HL-60 (cell line): ENCODE measurements at regions not wholly inside any gene's neighbourhood (a gene's known extent, or its start where the extent isn't known, plus 50 kb on each side); places are given as distances from the start of the nearest gene placed in this dataset.

Experiments
- DNase-seq, 2 experiments: peaks; one replicate each; pipeline ENCODE4 v3.0.0-alpha.2; 2010 to 2020; ENCODE audit warnings: low read depth in 1 of 2, low spot score in 1 of 2
- H3K27ac ChIP-seq: fragments of 250-450 bp; sonication (Bioruptor Pico); replicated peaks from 2 replicates; pipeline ENCODE4 v1.5.1; 2020; ENCODE audit warnings: mild to moderate bottlenecking, moderate library complexity
- H3K27me3 ChIP-seq: fragments of 250-450 bp; sonication (Bioruptor Pico); 2 replicates; pipeline ENCODE4 v1.5.1; 2021; ENCODE audit warnings: mild to moderate bottlenecking, moderate library complexity; ENCODE audit not compliant: insufficient read depth, poor library complexity, severe bottlenecking
- H3K4me3 ChIP-seq: replicated peaks from 2 replicates; pipeline ENCODE4 v1.5.1; 2011; ENCODE audit warnings: mild to moderate bottlenecking, control low read depth, low read length; ENCODE audit not compliant: insufficient read depth
- GABPA ChIP-seq: IDR thresholded peaks from 2 replicates; pipeline ENCODE4 v1.6.1; 2012; ENCODE audit warnings: low read depth
- POLR2AphosphoS5 ChIP-seq: IDR thresholded peaks from 2 replicates; pipeline ENCODE4 v1.6.1; 2012; ENCODE audit warnings: low read depth
- SPI1 ChIP-seq: IDR thresholded peaks from 2 replicates; pipeline ENCODE4 v1.6.1; 2012; ENCODE audit warnings: low read depth, mild to moderate bottlenecking, borderline replicate concordance
- TF ChIP-seq, protein P1 (sequence below): IDR thresholded peaks from one replicate; pipeline ENCODE4 v1.5.1; 2011; ENCODE audit warnings: low read length, control low read depth, inconsistent platforms; ENCODE audit not compliant: insufficient read depth
- TF ChIP-seq, protein P2 (sequence below): IDR thresholded peaks from 2 replicates; pipeline ENCODE4 v1.6.1; 2012; ENCODE audit warnings: low read depth; ENCODE audit not compliant: insufficient replicate concordance

DNA sequence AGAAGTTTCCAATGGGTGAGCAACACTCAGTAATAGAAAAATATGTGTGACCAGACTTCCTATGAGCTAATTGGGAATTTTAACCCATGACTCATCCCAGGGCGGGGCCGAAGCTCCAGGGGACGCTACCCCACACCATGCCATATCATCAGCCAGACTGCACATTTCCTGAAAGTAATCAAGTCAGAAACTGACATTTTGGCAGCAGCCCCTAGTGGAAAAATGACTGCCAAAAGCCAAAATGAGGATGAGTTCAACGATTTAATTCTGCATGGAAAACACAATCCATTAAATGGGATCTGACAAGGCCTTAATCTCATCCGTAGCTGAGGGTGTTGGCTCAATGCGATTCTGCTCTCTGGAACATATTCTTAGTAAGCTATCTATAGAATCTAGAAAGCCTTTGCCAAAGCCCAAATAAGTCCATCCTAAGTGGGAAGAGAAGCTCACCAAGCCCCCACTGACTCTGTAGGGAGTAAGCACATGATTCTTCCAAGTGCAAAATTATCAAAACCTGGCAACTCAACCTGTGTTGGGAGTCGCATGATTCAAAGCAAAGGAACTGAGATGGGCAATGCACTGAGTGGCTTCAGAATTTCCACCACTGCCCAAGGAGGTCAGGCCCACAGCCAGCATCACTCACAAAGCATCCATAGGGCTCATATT is 93.1 kb upstream of the PDE1C start:
- no peak overlapping the region for H3K27ac ChIP-seq
- DNase-seq = no peak
- H3K4me3 ChIP-seq = no peak overlapping the region
- TF ChIP-seq, protein P1, sequence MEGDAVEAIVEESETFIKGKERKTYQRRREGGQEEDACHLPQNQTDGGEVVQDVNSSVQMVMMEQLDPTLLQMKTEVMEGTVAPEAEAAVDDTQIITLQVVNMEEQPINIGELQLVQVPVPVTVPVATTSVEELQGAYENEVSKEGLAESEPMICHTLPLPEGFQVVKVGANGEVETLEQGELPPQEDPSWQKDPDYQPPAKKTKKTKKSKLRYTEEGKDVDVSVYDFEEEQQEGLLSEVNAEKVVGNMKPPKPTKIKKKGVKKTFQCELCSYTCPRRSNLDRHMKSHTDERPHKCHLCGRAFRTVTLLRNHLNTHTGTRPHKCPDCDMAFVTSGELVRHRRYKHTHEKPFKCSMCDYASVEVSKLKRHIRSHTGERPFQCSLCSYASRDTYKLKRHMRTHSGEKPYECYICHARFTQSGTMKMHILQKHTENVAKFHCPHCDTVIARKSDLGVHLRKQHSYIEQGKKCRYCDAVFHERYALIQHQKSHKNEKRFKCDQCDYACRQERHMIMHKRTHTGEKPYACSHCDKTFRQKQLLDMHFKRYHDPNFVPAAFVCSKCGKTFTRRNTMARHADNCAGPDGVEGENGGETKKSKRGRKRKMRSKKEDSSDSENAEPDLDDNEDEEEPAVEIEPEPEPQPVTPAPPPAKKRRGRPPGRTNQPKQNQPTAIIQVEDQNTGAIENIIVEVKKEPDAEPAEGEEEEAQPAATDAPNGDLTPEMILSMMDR = no peak
- TF ChIP-seq POLR2AphosphoS5 (no peak), GABPA (no peak), SPI1 (no peak)
- TF ChIP-seq, protein P2, sequence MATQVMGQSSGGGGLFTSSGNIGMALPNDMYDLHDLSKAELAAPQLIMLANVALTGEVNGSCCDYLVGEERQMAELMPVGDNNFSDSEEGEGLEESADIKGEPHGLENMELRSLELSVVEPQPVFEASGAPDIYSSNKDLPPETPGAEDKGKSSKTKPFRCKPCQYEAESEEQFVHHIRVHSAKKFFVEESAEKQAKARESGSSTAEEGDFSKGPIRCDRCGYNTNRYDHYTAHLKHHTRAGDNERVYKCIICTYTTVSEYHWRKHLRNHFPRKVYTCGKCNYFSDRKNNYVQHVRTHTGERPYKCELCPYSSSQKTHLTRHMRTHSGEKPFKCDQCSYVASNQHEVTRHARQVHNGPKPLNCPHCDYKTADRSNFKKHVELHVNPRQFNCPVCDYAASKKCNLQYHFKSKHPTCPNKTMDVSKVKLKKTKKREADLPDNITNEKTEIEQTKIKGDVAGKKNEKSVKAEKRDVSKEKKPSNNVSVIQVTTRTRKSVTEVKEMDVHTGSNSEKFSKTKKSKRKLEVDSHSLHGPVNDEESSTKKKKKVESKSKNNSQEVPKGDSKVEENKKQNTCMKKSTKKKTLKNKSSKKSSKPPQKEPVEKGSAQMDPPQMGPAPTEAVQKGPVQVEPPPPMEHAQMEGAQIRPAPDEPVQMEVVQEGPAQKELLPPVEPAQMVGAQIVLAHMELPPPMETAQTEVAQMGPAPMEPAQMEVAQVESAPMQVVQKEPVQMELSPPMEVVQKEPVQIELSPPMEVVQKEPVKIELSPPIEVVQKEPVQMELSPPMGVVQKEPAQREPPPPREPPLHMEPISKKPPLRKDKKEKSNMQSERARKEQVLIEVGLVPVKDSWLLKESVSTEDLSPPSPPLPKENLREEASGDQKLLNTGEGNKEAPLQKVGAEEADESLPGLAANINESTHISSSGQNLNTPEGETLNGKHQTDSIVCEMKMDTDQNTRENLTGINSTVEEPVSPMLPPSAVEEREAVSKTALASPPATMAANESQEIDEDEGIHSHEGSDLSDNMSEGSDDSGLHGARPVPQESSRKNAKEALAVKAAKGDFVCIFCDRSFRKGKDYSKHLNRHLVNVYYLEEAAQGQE = no peak
- H3K27me3 ChIP-seq = no peaks in the 10 kb centered on the region

DNA sequence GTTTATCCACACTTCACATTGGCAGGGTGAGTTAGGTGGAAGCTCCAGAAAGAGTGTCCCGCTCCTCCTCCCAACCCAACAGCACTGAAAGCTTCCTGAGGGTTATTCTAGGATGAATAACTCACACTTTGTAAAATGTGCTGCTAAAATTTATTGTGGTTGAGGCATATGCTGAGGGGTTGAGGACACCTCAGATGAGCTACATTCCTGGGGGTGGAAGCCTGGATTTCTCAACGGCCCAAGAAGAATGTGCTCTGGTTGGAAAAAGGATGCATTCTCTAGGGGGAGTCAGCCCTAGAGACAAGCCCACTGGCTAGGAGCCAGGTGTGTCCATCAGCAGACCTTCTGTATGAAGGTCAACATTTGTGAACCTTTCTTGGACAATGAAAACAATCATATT is 91.5 kb upstream of the PDE1C start:
- no peak for DNase-seq
- Histone ChIP-seq H3K4me3 (no peak overlapping the region), H3K27ac (no peak overlapping the region), H3K27me3 (no peaks in the 10 kb centered on the region)
- no peak for TF ChIP-seq SPI1
- TF ChIP-seq POLR2AphosphoS5 = no peak
- TF ChIP-seq, protein P1 = no peak
- TF ChIP-seq, protein P2 = no peak
- TF ChIP-seq GABPA = no peak

DNA sequence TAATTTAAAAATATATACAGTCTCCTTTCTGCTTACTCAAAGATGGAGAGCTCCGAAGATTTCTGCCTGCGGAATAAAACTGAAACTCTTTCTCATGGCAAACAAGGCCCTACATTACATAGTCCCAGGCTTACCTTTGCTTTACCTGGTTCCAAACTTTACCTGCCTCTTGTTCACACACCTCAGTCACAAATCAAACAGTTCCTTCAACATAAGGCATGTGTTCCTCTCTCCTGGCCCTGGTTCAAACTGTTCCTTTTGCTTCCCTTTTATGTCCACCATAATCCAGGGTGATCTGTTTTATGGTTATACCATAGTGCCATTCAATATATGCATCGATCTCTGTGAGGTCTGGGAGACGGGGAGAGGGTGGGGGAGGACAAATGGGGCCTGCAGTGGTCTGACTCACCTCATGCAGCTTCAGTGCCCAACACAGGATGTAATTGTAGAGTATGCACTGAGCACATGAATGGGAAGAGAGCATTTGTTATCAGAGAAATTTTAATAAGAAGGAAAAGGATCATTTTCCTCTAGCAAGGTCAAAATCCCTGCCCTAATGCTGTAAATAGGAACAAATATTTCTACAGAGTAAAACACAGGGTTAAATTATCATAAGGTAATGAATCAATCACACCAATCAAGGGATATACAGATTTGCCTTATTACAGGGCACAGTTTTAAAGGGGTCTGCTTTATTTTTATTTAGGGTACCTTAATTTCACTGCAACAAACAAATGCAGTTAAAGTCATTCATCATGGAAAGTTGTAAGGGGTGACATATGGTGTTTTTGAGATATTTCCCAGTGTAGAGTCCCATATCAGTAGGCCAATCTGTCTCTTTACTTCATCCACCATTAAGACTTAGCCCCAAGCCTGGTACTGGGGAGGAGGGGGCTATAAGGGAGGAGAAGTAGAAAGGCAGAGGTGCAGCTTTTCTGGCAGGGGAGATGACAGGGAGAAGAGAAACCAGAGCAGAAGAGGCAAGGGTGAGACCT is 88.8 kb upstream of the PDE1C start:
- TF ChIP-seq, protein P2 = no peak
- TF ChIP-seq GABPA (no peak), POLR2AphosphoS5 (no peak), SPI1 (no peak)
- TF ChIP-seq, protein P1 = no peak

More for the DNA sequence above, 88.8 kb upstream of the PDE1C start:
- no peaks in the 10 kb centered on the region for H3K27me3 ChIP-seq
- H3K27ac ChIP-seq = no peak overlapping the region
- no peak overlapping the region for H3K4me3 ChIP-seq
- DNase-seq = no peak
